Lower leg skin (tissue), 4 donors: ENCODE measurements at regions not wholly inside any gene's neighbourhood (a gene's known extent, or its start where the extent isn't known, plus 50 kb on each side); places are given as distances from the start of the nearest gene placed in this dataset.

Source experiments
- DNase-seq, 2 donors: peaks; one replicate each; pipeline ENCODE4 v3.0.0-alpha.2; 2019; ENCODE audit warnings: low spot score in 2 of 2
- H3K4me3 ChIP-seq: fragments of 200-600 bp; sonication (generic); 2 replicates; pipeline ENCODE4 v1.5.1; 2017; ENCODE audit warnings: mild to moderate bottlenecking, low read depth; ENCODE audit not compliant: poor library complexity, severe bottlenecking
- CTCF ChIP-seq, 3 donors: fragments of 450-650 bp; IDR thresholded peaks; one replicate each; pipeline ENCODE4 v1.5.1; 2016; ENCODE audit warnings: antibody characterized with exemption in 3 of 3, mild to moderate bottlenecking in 3 of 3, moderate library complexity in 2 of 3
- POLR2A ChIP-seq, 2 donors: fragments of 450-650 bp; IDR thresholded peaks; one replicate each; pipeline ENCODE4 v1.6.1; 2016 to 2017; ENCODE audit warnings: antibody characterized with exemption in 2 of 2, mild to moderate bottlenecking in 1 of 2, moderate library complexity in 1 of 2
- WGBS, 2 donors: methylation state at CpG; one replicate each; pipeline ENCODE4 v1.1.5; 2018; 5-methylcytosine and 5-hydroxymethylcytosine counted together
- intact Hi-C: fragments of 100-400 bp; cut with DNase I; formaldehyde crosslinking; loops from one replicate; pipeline ENCODE4 v1.15.0; 2023; ENCODE audit warnings: low total_unique reads

DNA sequence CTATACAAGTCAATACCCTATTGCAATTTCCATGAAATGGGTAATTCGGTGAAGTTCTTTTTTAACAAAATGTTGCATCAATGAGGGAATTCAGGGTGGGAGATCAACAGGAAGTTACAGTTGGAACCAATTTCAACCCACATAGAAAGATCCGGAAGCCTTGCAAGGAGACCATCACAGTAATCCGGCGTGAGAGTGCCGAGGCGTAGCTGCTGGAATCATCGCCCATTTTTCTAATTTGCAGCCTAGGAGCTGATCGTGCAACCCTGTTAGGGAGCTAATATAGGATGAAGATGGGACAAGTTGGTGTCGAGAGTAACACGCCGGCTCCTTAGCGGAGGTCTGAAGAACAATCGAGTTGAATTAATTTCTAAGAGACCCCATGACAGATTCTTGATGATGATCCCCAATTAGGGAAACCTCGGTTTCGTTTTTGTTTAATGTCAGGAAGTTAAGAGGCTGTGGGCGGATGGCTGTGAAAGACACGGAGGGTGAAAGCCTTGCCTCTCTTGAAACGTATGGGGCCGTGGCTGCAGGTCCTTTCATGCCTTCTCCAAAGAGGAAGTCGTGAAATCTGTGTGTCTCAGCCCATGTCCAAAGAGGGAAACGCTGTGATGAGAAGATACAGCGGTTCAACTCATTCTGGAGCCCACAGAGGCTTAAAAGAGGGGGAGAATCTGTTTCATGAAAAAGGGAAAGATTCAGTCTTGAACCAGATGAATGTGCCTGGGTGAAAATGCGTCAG, 51.2 kb upstream of the CARD11 start:
- no peak overlapping the region for H3K4me3 ChIP-seq
- peak in 1 of 2 donors; percentile 19 for DNase-seq
- TF ChIP-seq CTCF (IDR thresholded peaks at IDR 0.05) (no peak), POLR2A (IDR thresholded peaks at IDR 0.05) (no peak)
- intact Hi-C loops, result no loop called here
- WGBS, 2 donors, result 68 to 71% methylated on average over 23 of the region's 23 CpGs

DNA sequence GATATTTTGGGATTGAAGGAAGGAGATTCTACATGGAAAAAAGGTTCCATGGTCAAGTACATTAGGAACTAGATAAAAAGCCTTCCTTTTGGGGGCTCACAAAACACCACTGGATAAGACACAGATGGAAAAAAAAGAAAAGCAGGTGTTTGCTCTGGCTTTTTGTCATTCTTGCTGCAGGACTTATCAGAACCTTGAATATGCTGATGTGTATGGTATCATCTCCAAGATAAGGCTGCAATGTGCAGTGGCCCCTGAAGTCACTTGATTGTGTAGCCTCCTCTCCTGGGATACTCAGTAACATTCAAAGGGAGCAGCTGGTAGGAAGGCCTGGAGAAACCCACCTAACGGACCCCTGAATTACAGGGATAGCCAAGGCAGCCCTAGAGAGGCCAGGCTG, 54.1 kb upstream of the CARD11 start:
- 91 to 95% methylated on average over 1 of the region's 1 CpG for WGBS, 2 donors

GRCh38 chr7:3102159-3102558, 58.5 kb upstream of the CARD11 start:
- no peak for TF ChIP-seq POLR2A (IDR thresholded peaks at IDR 0.05)
- no peak for TF ChIP-seq CTCF (IDR thresholded peaks at IDR 0.05)
- WGBS, 2 donors, result 24 to 28% methylated on average over 2 of the region's 2 CpGs
- intact Hi-C loops, result no loop called here
- H3K4me3 ChIP-seq, result no peak overlapping the region
- no peak for DNase-seq

More for the DNA sequence above, 54.1 kb upstream of the CARD11 start:
- TF ChIP-seq POLR2A (IDR thresholded peaks at IDR 0.05) (no peak), CTCF (IDR thresholded peaks at IDR 0.05) (no peak)
- intact Hi-C loops, result no loop called here
- no peak for DNase-seq
- H3K4me3 ChIP-seq, result no peak overlapping the region

DNA sequence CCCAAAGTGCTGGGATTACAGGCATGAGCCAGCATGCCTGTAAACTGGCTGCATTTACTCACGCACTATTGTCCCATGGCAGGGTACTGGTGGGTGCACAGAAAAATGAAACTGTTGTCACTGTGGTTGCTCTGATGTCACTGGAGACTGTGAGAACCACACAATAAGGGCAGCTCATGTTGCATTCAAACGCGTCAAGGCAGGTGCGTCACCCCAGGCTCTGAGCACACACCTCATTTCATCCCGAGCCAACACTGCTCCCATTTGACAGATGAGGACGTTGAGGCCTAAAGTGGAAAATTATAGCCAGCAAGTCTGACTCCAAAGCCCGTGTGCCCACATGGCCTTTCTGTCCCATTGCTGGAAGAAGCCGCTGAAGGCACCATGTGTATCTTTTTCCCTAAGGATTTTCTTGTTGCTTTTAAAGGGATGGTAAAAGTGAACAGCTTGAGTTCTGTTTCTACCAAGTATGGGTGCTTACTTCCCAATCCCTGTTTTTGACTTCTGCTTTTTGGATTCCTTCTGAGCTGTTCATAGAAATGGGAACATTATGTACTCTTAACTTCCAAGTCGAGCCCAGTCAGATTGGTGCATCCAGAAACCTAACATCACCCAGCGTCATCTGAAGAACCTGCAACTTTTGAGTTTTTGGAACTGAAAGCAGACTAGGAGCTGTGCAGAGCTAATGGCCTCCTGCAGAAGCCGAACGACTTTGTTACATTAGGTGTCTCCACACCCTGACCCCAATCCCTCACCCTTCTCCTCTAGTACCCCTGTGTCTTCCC, 60.1 kb upstream of the CARD11 start:
- H3K4me3 ChIP-seq, result no peak overlapping the region
- intact Hi-C loops, result no loop called here
- peak in 1 of 2 donors; percentile 27 for DNase-seq
- WGBS, 2 donors, result 82 to 84% methylated on average over 12 of the region's 12 CpGs
- no peak for TF ChIP-seq CTCF (IDR thresholded peaks at IDR 0.05)

DNA sequence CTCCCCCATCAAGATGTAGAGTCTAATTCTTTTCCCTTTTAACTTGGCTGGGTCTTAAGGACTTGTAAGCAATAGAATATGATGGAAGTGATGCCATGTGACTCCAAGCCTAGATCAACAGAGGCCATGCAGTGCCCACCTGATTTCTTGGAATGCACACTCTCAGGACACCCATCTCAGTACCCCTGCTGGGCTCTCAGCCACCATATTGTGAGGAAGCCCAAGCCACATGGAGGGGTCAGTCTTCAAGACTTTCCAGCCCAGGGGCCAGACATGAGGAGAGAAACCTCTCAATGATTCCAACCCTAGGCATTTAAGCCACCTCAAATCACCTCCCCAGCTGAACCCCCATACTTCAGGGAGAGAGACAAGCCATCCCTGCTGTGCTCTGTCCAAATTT, 62.2 kb upstream of the CARD11 start:
- intact Hi-C loops, result no loop called here
- DNase-seq, result no peak
- TF ChIP-seq POLR2A (IDR thresholded peaks at IDR 0.05) (no peak), CTCF (IDR thresholded peaks at IDR 0.05) (no peak)
- no peak overlapping the region for H3K4me3 ChIP-seq
